AML-193 (cell line): ENCODE measurements at regions not wholly inside any gene's neighbourhood (a gene's known extent, or its start where the extent isn't known, plus 50 kb on each side); places are given as distances from the start of the nearest gene placed in this dataset.

ENCODE experiments used
- DNase-seq, 2 experiments: peaks; one replicate each; lab custom pipeline; 2025; lab: John Stamatoyannopoulos, UW

- no peak for DNase-seq
Observed at GRCh38 chr7:10121631-10122030, 852.0 kb upstream of the PHF14 start.

GRCh38 chr7:10122551-10123100 is 851.0 kb upstream of the PHF14 start:
- DNase-seq, result no peak

GRCh38 chr7:10128748-10129147 is 844.9 kb upstream of the PHF14 start:
- peak in 1 of 2 experiments; percentile 0 for DNase-seq

GRCh38 chr7:10138087-10138854 is 835.4 kb upstream of the PHF14 start:
- no peak for DNase-seq

GRCh38 chr7:10146271-10146670 is 827.4 kb upstream of the PHF14 start:
- no peak for DNase-seq

- no peak for DNase-seq
Observed at GRCh38 chr7:10156972-10157371, 816.7 kb upstream of the PHF14 start.

- no peak for DNase-seq
Observed at GRCh38 chr7:10181996-10182395, 791.7 kb upstream of the PHF14 start.

- no peak for DNase-seq
Observed at GRCh38 chr7:10192074-10192473, 781.6 kb upstream of the PHF14 start.

GRCh38 chr7:10205696-10206095 is 768.0 kb upstream of the PHF14 start:
- DNase-seq, result no peak

- DNase-seq, result no peak
Observed at GRCh38 chr7:10210000-10210399, 763.7 kb upstream of the PHF14 start.

GRCh38 chr7:10211016-10211415 is 762.7 kb upstream of the PHF14 start:
- DNase-seq, result no peak

- DNase-seq, result no peak
Observed at GRCh38 chr7:10211861-10212260, 761.8 kb upstream of the PHF14 start.

- no peak for DNase-seq
Observed at GRCh38 chr7:10212649-10213048, 761.0 kb upstream of the PHF14 start.

GRCh38 chr7:10216462-10216861 is 757.2 kb upstream of the PHF14 start:
- DNase-seq, result no peak

- DNase-seq, result no peak
Observed at GRCh38 chr7:10221084-10221483, 752.6 kb upstream of the PHF14 start.

- DNase-seq, result no peak
Observed at GRCh38 chr7:10222976-10223375, 750.7 kb upstream of the PHF14 start.

- DNase-seq, result no peak
Observed at GRCh38 chr7:10225275-10225674, 748.4 kb upstream of the PHF14 start.

GRCh38 chr7:10237306-10237705 is 736.4 kb upstream of the PHF14 start:
- no peak for DNase-seq

GRCh38 chr7:10238641-10239040 is 735.0 kb upstream of the PHF14 start:
- DNase-seq, result no peak

- DNase-seq, result no peak
Observed at GRCh38 chr7:10239695-10240345, 733.9 kb upstream of the PHF14 start.

GRCh38 chr7:10245406-10245805 is 728.3 kb upstream of the PHF14 start:
- no peak for DNase-seq

GRCh38 chr7:10257438-10257837 is 716.2 kb upstream of the PHF14 start:
- no peak for DNase-seq

GRCh38 chr7:10266976-10267375 is 706.7 kb upstream of the PHF14 start:
- DNase-seq, result no peak
